H1 (cell line): ENCODE measurements at regions not wholly inside any gene's neighbourhood (a gene's known extent, or its start where the extent isn't known, plus 50 kb on each side); places are given as distances from the start of the nearest gene placed in this dataset.

Experiments used
- CTCF ChIA-PET: fragments of 300-600 bp; sonication (Branson Sonifier 250); formaldehyde crosslinking; loops from one replicate; lab custom pipeline; 2021; ENCODE audit not compliant: partially characterized antibody; lab: Charles Lee
- POLR2A ChIA-PET: fragments of 300-600 bp; sonication (Branson Sonifier 250); formaldehyde crosslinking; loops from one replicate; lab custom pipeline; 2021; ENCODE audit warnings: inconsistent platforms; ENCODE audit not compliant: partially characterized antibody; lab: Charles Lee
- DNase-seq, 2 experiments: peaks; one replicate each; pipeline versions ENCODE4 v3.0.0 to v3.0.0-alpha.2; 2010 to 2022; ENCODE audit warnings: low spot score in 2 of 2, low read depth in 1 of 2, mixed read lengths in 1 of 2
- FAIRE-seq: peaks from 2 replicates; lab custom pipeline; 2011; peaks lifted over from hg19 to GRCh38; lab: Jason Lieb, UNC
- H2AFZ ChIP-seq: 2 replicates; pipeline ENCODE4 v1.8.1; 2012; ENCODE audit warnings: low read length, inconsistent platforms
- H2AK5ac ChIP-seq: 2 replicates; pipeline ENCODE4 v1.6.1; 2013; ENCODE audit warnings: low read depth, low read length
- H2BK120ac ChIP-seq: replicated peaks from 2 replicates; pipeline ENCODE3; 2013; ENCODE audit warnings: low read depth, low read length, inconsistent platforms
- H2BK12ac ChIP-seq: 2 replicates; pipeline ENCODE4 v1.6.1; 2013; ENCODE audit warnings: low read depth, low read length
- H2BK15ac ChIP-seq: 2 replicates; pipeline ENCODE4 v1.6.1; 2013; ENCODE audit warnings: low read length
- H2BK20ac ChIP-seq: 2 replicates; pipeline ENCODE4 v1.6.1; 2013; ENCODE audit warnings: low read length
- H2BK5ac ChIP-seq: 2 replicates; pipeline ENCODE4 v1.6.1; 2013; ENCODE audit warnings: low read depth, low read length
- H3K14ac ChIP-seq: 2 replicates; pipeline ENCODE4 v1.6.1; 2013; ENCODE audit warnings: inconsistent platforms; ENCODE audit not compliant: insufficient read length
- H3K18ac ChIP-seq: 2 replicates; pipeline ENCODE4 v1.6.1; 2013; ENCODE audit warnings: low read length; ENCODE audit errors: extremely low read depth
- H3K23ac ChIP-seq: 2 replicates; pipeline ENCODE4 v1.6.1; 2013; ENCODE audit warnings: inconsistent platforms; ENCODE audit not compliant: insufficient read length
- H3K23me2 ChIP-seq: 2 replicates; pipeline ENCODE4 v1.6.1; 2013; ENCODE audit warnings: low read depth, low read length
- H3K27ac ChIP-seq: 2 replicates; pipeline ENCODE4 v1.6.1; 2011; ENCODE audit warnings: low read depth, low read length, inconsistent platforms
- H3K27me3 ChIP-seq, 4 experiments: replicated peaks in 1 of 4; 1 replicate in 1 of 4; 2 replicates in 3 of 4; pipeline versions ENCODE4 v1.6.1 to v1.8.1; 2011 to 2013; ENCODE audit warnings: low read length in 3 of 4, mild to moderate bottlenecking in 3 of 4, inconsistent platforms in 2 of 4, mixed read lengths in 2 of 4, moderate library complexity in 1 of 4; ENCODE audit not compliant: control insufficient read depth in 3 of 4, insufficient read depth in 3 of 4; ENCODE audit errors: extremely low read depth in 1 of 4
- H3K36me3 ChIP-seq, 4 experiments: 2 replicates each; pipeline versions ENCODE4 v1.6.1 to v1.8.1; 2011 to 2013; ENCODE audit warnings: mild to moderate bottlenecking in 4 of 4, low read length in 3 of 4, moderate library complexity in 2 of 4, control low read depth in 1 of 4, inconsistent platforms in 1 of 4; ENCODE audit not compliant: insufficient read depth in 4 of 4, control insufficient read depth in 2 of 4
- H3K4ac ChIP-seq: replicated peaks from 2 replicates; pipeline ENCODE3; 2013; ENCODE audit warnings: low read length, low read depth, mixed read lengths, inconsistent platforms; ENCODE audit not compliant: insufficient read length
- H3K4me1 ChIP-seq, 4 experiments: replicated peaks in 1 of 4; 1 replicate in 1 of 4; 2 replicates in 3 of 4; pipeline versions ENCODE4 v1.6.1 to v1.8.1; 2011 to 2013; ENCODE audit warnings: low read length in 3 of 4, inconsistent platforms in 2 of 4, mixed read lengths in 1 of 4; ENCODE audit not compliant: insufficient read depth in 4 of 4, control insufficient read depth in 3 of 4
- H3K4me2 ChIP-seq, 2 experiments: 2 replicates each; pipeline versions ENCODE4 v1.6.1 to v1.8.1; 2011 to 2013; ENCODE audit warnings: low read depth in 2 of 2, low read length in 2 of 2, control low read depth in 1 of 2, inconsistent platforms in 1 of 2, mild to moderate bottlenecking in 1 of 2; ENCODE audit not compliant: insufficient read depth in 1 of 2
- H3K4me3 ChIP-seq, 4 experiments: fragments of 200-600, 300-600 bp in 1 of 4; sonication (generic), shearing (Covaris generic), sonication (Bioruptor Twin) in 1 of 4; 2 replicates each; pipeline versions ENCODE4 v1.5.1 to v1.8.1; 2011 to 2016; ENCODE audit warnings: low read length in 4 of 4, low read depth in 3 of 4, control low read depth in 2 of 4, inconsistent platforms in 2 of 4, mild to moderate bottlenecking in 2 of 4, mixed read lengths in 1 of 4, moderate library complexity in 1 of 4; ENCODE audit not compliant: insufficient read depth in 2 of 4; ENCODE audit errors: extremely low read depth in 1 of 4
- H3K56ac ChIP-seq: replicated peaks from 2 replicates; pipeline ENCODE3; 2013; ENCODE audit warnings: low read depth, mild to moderate bottlenecking, mixed read lengths, low read length, inconsistent platforms; ENCODE audit not compliant: insufficient read length
- H3K79me1 ChIP-seq: 2 replicates; pipeline ENCODE4 v1.6.1; 2013; ENCODE audit warnings: low read depth, low read length, control low read depth
- H3K79me2 ChIP-seq, 2 experiments: 2 replicates each; pipeline versions ENCODE4 v1.6.1 to v1.8.1; 2012 to 2013; ENCODE audit warnings: low read length in 2 of 2, mild to moderate bottlenecking in 2 of 2, inconsistent platforms in 1 of 2; ENCODE audit not compliant: insufficient read depth in 2 of 2, control insufficient read depth in 1 of 2
- H3K9ac ChIP-seq, 4 experiments: replicated peaks in 1 of 4; 1 replicate in 1 of 4; 2 replicates in 3 of 4; pipeline versions ENCODE4 v1.6.1 to v1.8.1; 2011 to 2013; ENCODE audit warnings: low read depth in 3 of 4, low read length in 3 of 4, control low read depth in 2 of 4, mild to moderate bottlenecking in 2 of 4, moderate library complexity in 2 of 4, inconsistent platforms in 1 of 4; ENCODE audit errors: extremely low read depth in 1 of 4
- H3K9me3 ChIP-seq, 2 experiments: 2 replicates each; pipeline versions ENCODE4 v1.6.1 to v1.8.1; 2012 to 2013; ENCODE audit warnings: mild to moderate bottlenecking in 2 of 2, moderate library complexity in 2 of 2, control low read depth in 1 of 2, inconsistent platforms in 1 of 2, low read depth in 1 of 2, low read length in 1 of 2, mixed read lengths in 1 of 2; ENCODE audit not compliant: insufficient read depth in 2 of 2
- H4K20me1 ChIP-seq, 2 experiments: replicated peaks in 1 of 2; 2 replicates each; pipeline versions ENCODE3 to v1.8.1; 2011 to 2013; ENCODE audit warnings: inconsistent platforms in 2 of 2, low read length in 2 of 2, mild to moderate bottlenecking in 1 of 2; ENCODE audit not compliant: insufficient read depth in 2 of 2, control insufficient read depth in 1 of 2
- H4K5ac ChIP-seq: 2 replicates; pipeline ENCODE4 v1.6.1; 2013; ENCODE audit warnings: low read length, low read depth, mixed read lengths, inconsistent platforms; ENCODE audit not compliant: insufficient read length
- H4K8ac ChIP-seq: 2 replicates; pipeline ENCODE4 v1.8.0; 2013; ENCODE audit warnings: mild to moderate bottlenecking, moderate library complexity, low read length, inconsistent platforms; ENCODE audit not compliant: insufficient read depth; ENCODE audit errors: extremely low read depth
- H4K91ac ChIP-seq: replicated peaks from 2 replicates; pipeline ENCODE3; 2013; ENCODE audit warnings: low read length, mixed read lengths, inconsistent platforms; ENCODE audit not compliant: insufficient read length
- EGR1 ChIP-seq: IDR thresholded peaks from 2 replicates; pipeline ENCODE4 v1.6.1; 2011; ENCODE audit warnings: low read depth, low read length, borderline replicate concordance
- EP300 ChIP-seq, 2 experiments: IDR thresholded peaks; 1 replicate in 1 of 2; 2 replicates in 1 of 2; pipeline ENCODE4 v1.6.1; 2011 to 2012; ENCODE audit warnings: low read depth in 2 of 2, low read length in 2 of 2, mild to moderate bottlenecking in 2 of 2, borderline replicate concordance in 1 of 2, inconsistent platforms in 1 of 2, moderate library complexity in 1 of 2
- EZH2 ChIP-seq: fragments of 200-600 bp; sonication (generic); IDR thresholded peaks from 2 replicates; pipeline ENCODE4 v1.7.1; 2012; ENCODE audit warnings: low read depth, mild to moderate bottlenecking, moderate library complexity, low read length, inconsistent platforms; ENCODE audit not compliant: severe bottlenecking
- NRF1 ChIP-seq: IDR thresholded peaks from 2 replicates; pipeline ENCODE4 v1.6.1; 2011; ENCODE audit warnings: mild to moderate bottlenecking, low read depth, low read length, improper control_type of control experiment
- RFX5 ChIP-seq: IDR thresholded peaks from 2 replicates; pipeline ENCODE4 v1.6.1; 2011; ENCODE audit warnings: low read depth, low read length, improper control_type of control experiment, borderline replicate concordance
- SIX5 ChIP-seq: IDR thresholded peaks from 2 replicates; pipeline ENCODE4 v1.6.1; 2011; ENCODE audit warnings: mild to moderate bottlenecking, low read depth, low read length
- SP4 ChIP-seq: IDR thresholded peaks from 2 replicates; pipeline ENCODE4 v1.6.1; 2012; ENCODE audit warnings: low read length, inconsistent platforms
- TAF7 ChIP-seq: optimal IDR thresholded peaks from 2 replicates; pipeline ENCODE3; 2011; ENCODE audit warnings: low read depth, mild to moderate bottlenecking, inconsistent platforms, low read length, moderate library complexity, borderline replicate concordance
- TEAD4 ChIP-seq: IDR thresholded peaks from 2 replicates; pipeline ENCODE4 v1.6.1; 2012; ENCODE audit warnings: low read depth, low read length, inconsistent platforms, mixed read lengths
- WGBS, 2 experiments: shearing (Covaris generic) in 1 of 2; methylation state at CpG; one replicate each; pipeline versions ENCODE4 v1.1.6 to v1.1.7; 2013 to 2015; ENCODE audit warnings: low lambda C conversion rate in 2 of 2, mixed read lengths in 2 of 2, inconsistent platforms in 1 of 2, low coverage in 1 of 2, missing lambda C conversion rate in 1 of 2; ENCODE audit not compliant: insufficient replicate concordance in 2 of 2, insufficient coverage in 1 of 2, insufficient read length in 1 of 2; ENCODE audit errors: extremely low coverage in 1 of 2, missing lambda C conversion rate in 1 of 2; 5-methylcytosine and 5-hydroxymethylcytosine counted together

GRCh38 chr4:65773636-65774035 is 103.3 kb upstream of the EPHA5 start:
- FAIRE-seq: no peak
- H3K14ac ChIP-seq: peak overlapping the region; percentile 54
- CTCF ChIA-PET: no interaction called here
- H3K23ac ChIP-seq: no peak overlapping the region
- H3K4ac ChIP-seq: no peak overlapping the region
- no peak overlapping the region for H3K4me2 ChIP-seq
- H3K23me2 ChIP-seq: no peaks in the 10 kb centered on the region
- H3K36me3 ChIP-seq: no peaks in the 10 kb centered on the region
- TF ChIP-seq TAF7 (no peak), EP300 (IDR thresholded peaks at IDR 0.05; ENCODE audit: borderline replicate concordance in 1 of 2, low read depth in 2 of 2, low read length in 2 of 2) (no peak), NRF1 (no peak), RFX5 (no peak), EGR1 (no peak), EZH2 (no peak), TEAD4 (no peak), SIX5 (no peak), SP4 (no peak)
- H4K91ac ChIP-seq: no peak overlapping the region
- H3K56ac ChIP-seq: no peak overlapping the region
- no peaks in the 10 kb centered on the region; a peak in 1 of 7 replicates for H3K4me1 ChIP-seq
- WGBS, 2 experiments: 85% methylated on average over 6 of the region's 6 CpGs; no CpG with 5 or more reads in 1 of the 2 experiments
- POLR2A ChIA-PET: no interaction called here
- H4K20me1 ChIP-seq: no peaks in the 10 kb centered on the region
- no peak for DNase-seq
- no peak overlapping the region for H2BK20ac ChIP-seq
- H3K9me3 ChIP-seq: peaks cover 20 to 24% of the 10 kb centered on the region in 2 experiments; a peak in 3 of 4 replicates
- H3K4me3 ChIP-seq: no peak overlapping the region
- H3K79me1 ChIP-seq: no peaks in the 10 kb centered on the region
- H2BK12ac ChIP-seq: no peak overlapping the region
- no peak overlapping the region for H2BK5ac ChIP-seq
- H2AFZ ChIP-seq: no peak overlapping the region
- no peak overlapping the region for H4K5ac ChIP-seq
- no peak overlapping the region for H2BK120ac ChIP-seq
- no peak overlapping the region for H2BK15ac ChIP-seq
- H4K8ac ChIP-seq: no peak overlapping the region
- no peak overlapping the region for H3K9ac ChIP-seq
- no peaks in the 10 kb centered on the region for H3K27me3 ChIP-seq
- H3K79me2 ChIP-seq: no peaks in the 10 kb centered on the region
- no peak overlapping the region for H3K18ac ChIP-seq
- no peak overlapping the region for H3K27ac ChIP-seq
- no peak overlapping the region for H2AK5ac ChIP-seq
